SK-N-SH treated with all-trans-retinoic acid at 6 μM for 48 hours (cell line): ENCODE measurements at regions not wholly inside any gene's neighbourhood (a gene's known extent, or its start where the extent isn't known, plus 50 kb on each side); places are given as distances from the start of the nearest gene placed in this dataset.

Experiments used
- CREB5 ChIP-seq: fragments of 250-450 bp; sonication (Bioruptor Pico); IDR thresholded peaks from 2 replicates; pipeline ENCODE4 v1.5.1; 2020; ENCODE audit warnings: low read depth, mild to moderate bottlenecking, moderate library complexity
- CSDC2 ChIP-seq: fragments of 250-450 bp; sonication (Bioruptor Pico); IDR thresholded peaks from 2 replicates; pipeline ENCODE4 v1.5.0; 2020; ENCODE audit warnings: mild to moderate bottlenecking, moderate library complexity
- ISL1 ChIP-seq: fragments of 250-450 bp; sonication (Bioruptor Pico); IDR thresholded peaks from 2 replicates; pipeline ENCODE4 v2.1.2; 2022; ENCODE audit warnings: mild to moderate bottlenecking, moderate library complexity
- OSR1 ChIP-seq: fragments of 250-450 bp; sonication (Bioruptor Pico); IDR thresholded peaks from 2 replicates; pipeline ENCODE4 v1.8.0; 2022; ENCODE audit warnings: moderate library complexity, mild to moderate bottlenecking, inconsistent platforms
- POU6F1 ChIP-seq: fragments of 250-450 bp; sonication (Bioruptor Pico); IDR thresholded peaks from 2 replicates; pipeline ENCODE4 v1.8.0; 2021; ENCODE audit warnings: low read depth, mild to moderate bottlenecking, moderate library complexity, borderline replicate concordance
- RARB ChIP-seq: fragments of 250-450 bp; sonication (Bioruptor Pico); IDR thresholded peaks from 2 replicates; pipeline ENCODE4 v1.8.0; 2021; ENCODE audit warnings: mild to moderate bottlenecking, moderate library complexity
- TOX ChIP-seq: fragments of 250-450 bp; sonication (Bioruptor Pico); IDR thresholded peaks from 2 replicates; pipeline ENCODE4 v1.8.0; 2021; ENCODE audit warnings: mild to moderate bottlenecking, moderate library complexity, borderline replicate concordance
- ZFP3 ChIP-seq: fragments of 250-450 bp; sonication (Bioruptor Pico); IDR thresholded peaks from 2 replicates; pipeline ENCODE4 v1.5.0; 2020; ENCODE audit warnings: mild to moderate bottlenecking, moderate library complexity
- ZNF70 ChIP-seq: fragments of 450-650 bp; formaldehyde crosslinking; IDR thresholded peaks from 2 replicates; pipeline ENCODE4 v1.5.0; 2020; ENCODE audit warnings: mild to moderate bottlenecking, moderate library complexity

GRCh38 chr11:39327302-39327701 lies 2132.2 kb downstream of the LRRC4C start:
- no peak for TF ChIP-seq CSDC2 (CRISPR knock-in tag)
- TF ChIP-seq ZFP3 (CRISPR knock-in tag) = no peak
- TF ChIP-seq ISL1 (CRISPR knock-in tag) = no peak
- no peak for TF ChIP-seq ZNF70 (CRISPR knock-in tag)
- TF ChIP-seq RARB (CRISPR knock-in tag) = no peak
- TF ChIP-seq CREB5 (CRISPR knock-in tag) = no peak
- TF ChIP-seq POU6F1 (CRISPR knock-in tag) = no peak
- no peak for TF ChIP-seq OSR1
- TF ChIP-seq TOX (CRISPR knock-in tag) = no peak
